Panc1 (cell line): ENCODE measurements at regions not wholly inside any gene's neighbourhood (a gene's known extent, or its start where the extent isn't known, plus 50 kb on each side); places are given as distances from the start of the nearest gene placed in this dataset.

Source experiments
- ATAC-seq: fragments of 200-7000 bp; cut with Tn5 transposase; 2 replicates; pipeline ENCODE4 v1.9.1; 2020; ENCODE audit warnings: mild to moderate bottlenecking, moderate library complexity
- BruUV-seq: library from RNA; stranded (reverse); fragments of 400-500 nt; replicated peaks from 2 replicates; lab custom pipeline; 2021; lab: Mats Ljungman, UMichigan
- CTCF ChIA-PET: fragments of 300-600 bp; sonication (Branson Sonifier 250); formaldehyde crosslinking; loops from one replicate; lab custom pipeline; 2022; ENCODE audit warnings: antibody characterized with exemption; lab: Charles Lee
- POLR2A ChIA-PET: fragments of 300-600 bp; sonication (Branson Sonifier 250); formaldehyde crosslinking; loops from one replicate; lab custom pipeline; 2022; ENCODE audit warnings: antibody characterized with exemption; lab: Charles Lee
- DNase-seq: peaks from one replicate; pipeline ENCODE4 v3.0.0-alpha.2; 2010; ENCODE audit warnings: low read depth, low spot score
- H3K27ac ChIP-seq: 2 replicates; pipeline ENCODE4 v1.5.1; 2011; ENCODE audit warnings: mild to moderate bottlenecking, low read length, inconsistent platforms
- H3K27me3 ChIP-seq: fragments of 200-500 bp; sonication (Bioruptor generic); 2 replicates; pipeline ENCODE4 v1.6.0; 2014; ENCODE audit warnings: low read length, inconsistent platforms; ENCODE audit not compliant: control insufficient read depth, insufficient read depth
- H3K36me3 ChIP-seq: fragments of 200-500 bp; sonication (Bioruptor generic); 2 replicates; pipeline ENCODE4 v1.5.1; 2014; ENCODE audit warnings: inconsistent platforms, mild to moderate bottlenecking, low read length, moderate library complexity; ENCODE audit not compliant: control insufficient read depth, insufficient read depth
- H3K4me1 ChIP-seq: 2 replicates; pipeline ENCODE4 v1.5.1; 2011; ENCODE audit warnings: inconsistent platforms, mild to moderate bottlenecking, low read length, moderate library complexity; ENCODE audit not compliant: control insufficient read depth, insufficient read depth
- H3K4me3 ChIP-seq, 2 experiments: 2 replicates each; pipeline ENCODE4 v1.5.1; 2011 to 2012; ENCODE audit warnings: low read depth in 2 of 2, low read length in 2 of 2, mild to moderate bottlenecking in 2 of 2, inconsistent platforms in 1 of 2, moderate library complexity in 1 of 2
- H3K9me3 ChIP-seq: fragments of 200-500 bp; sonication (Bioruptor generic); 2 replicates; pipeline ENCODE4 v1.5.1; 2014; ENCODE audit warnings: low read depth, mild to moderate bottlenecking, inconsistent platforms, low read length, moderate library complexity; ENCODE audit not compliant: control insufficient read depth, insufficient read depth
- POLR2AphosphoS5 ChIP-seq: IDR thresholded peaks from 2 replicates; pipeline ENCODE4 v1.6.1; 2012; ENCODE audit warnings: mild to moderate bottlenecking, low read depth, low read length, moderate library complexity
- SIN3A ChIP-seq: IDR thresholded peaks from 2 replicates; pipeline ENCODE4 v1.6.1; 2012; ENCODE audit warnings: low read depth, mild to moderate bottlenecking, low read length, moderate library complexity, borderline replicate concordance; ENCODE audit not compliant: insufficient read depth
- TCF7L2 ChIP-seq: IDR thresholded peaks from 2 replicates; pipeline ENCODE4 v1.6.1; 2011; ENCODE audit warnings: mild to moderate bottlenecking, low read depth, low read length, inconsistent platforms
- in situ Hi-C: cut with HindIII; loops from 2 replicates; pipeline ENCODE4 v1.10.0; 2016; ENCODE audit warnings: low sequenced_read_pairs, low pct_unique_long_range_greater_than_20kb
- intact Hi-C: fragments of 100-400 bp; cut with micrococcal nuclease; formaldehyde crosslinking; loops from one replicate; pipeline ENCODE4 v1.10.0; 2022; ENCODE audit not compliant: unreplicated experiment
- TF ChIP-seq, protein P1 (sequence below): fragments of 450-650 bp; IDR thresholded peaks from 2 replicates; pipeline ENCODE4 v1.5.1; 2017; ENCODE audit warnings: mild to moderate bottlenecking
- TF ChIP-seq, protein P2 (sequence below), 2 experiments: IDR thresholded peaks; 2 replicates each; pipeline ENCODE4 v1.6.1; 2011 to 2012; ENCODE audit warnings: low read depth in 2 of 2, control low read depth in 1 of 2, low read length in 1 of 2, mild to moderate bottlenecking in 1 of 2, moderate library complexity in 1 of 2; ENCODE audit not compliant: insufficient read depth in 1 of 2

- intact Hi-C loops (no loop called here), in situ Hi-C loops (no loop called here)
- DNase-seq = no peak
- no peak for ATAC-seq
- Histone ChIP-seq H3K27ac (no peak overlapping the region), H3K9me3 (no peaks in the 10 kb centered on the region), H3K4me1 (no peaks in the 10 kb centered on the region), H3K4me3 (no peak overlapping the region), H3K36me3 (no peaks in the 10 kb centered on the region), H3K27me3 (no peaks in the 10 kb centered on the region)
- BruUV-seq = no TSS peak
- CTCF ChIA-PET = no interaction called here
- POLR2A ChIA-PET = interaction anchor here (0.7 kb wide), 1 partner anchor 168 kb away, joined by 3 read pairs; no protein-coding TSS in a partner anchor
- TF ChIP-seq, protein P1, sequence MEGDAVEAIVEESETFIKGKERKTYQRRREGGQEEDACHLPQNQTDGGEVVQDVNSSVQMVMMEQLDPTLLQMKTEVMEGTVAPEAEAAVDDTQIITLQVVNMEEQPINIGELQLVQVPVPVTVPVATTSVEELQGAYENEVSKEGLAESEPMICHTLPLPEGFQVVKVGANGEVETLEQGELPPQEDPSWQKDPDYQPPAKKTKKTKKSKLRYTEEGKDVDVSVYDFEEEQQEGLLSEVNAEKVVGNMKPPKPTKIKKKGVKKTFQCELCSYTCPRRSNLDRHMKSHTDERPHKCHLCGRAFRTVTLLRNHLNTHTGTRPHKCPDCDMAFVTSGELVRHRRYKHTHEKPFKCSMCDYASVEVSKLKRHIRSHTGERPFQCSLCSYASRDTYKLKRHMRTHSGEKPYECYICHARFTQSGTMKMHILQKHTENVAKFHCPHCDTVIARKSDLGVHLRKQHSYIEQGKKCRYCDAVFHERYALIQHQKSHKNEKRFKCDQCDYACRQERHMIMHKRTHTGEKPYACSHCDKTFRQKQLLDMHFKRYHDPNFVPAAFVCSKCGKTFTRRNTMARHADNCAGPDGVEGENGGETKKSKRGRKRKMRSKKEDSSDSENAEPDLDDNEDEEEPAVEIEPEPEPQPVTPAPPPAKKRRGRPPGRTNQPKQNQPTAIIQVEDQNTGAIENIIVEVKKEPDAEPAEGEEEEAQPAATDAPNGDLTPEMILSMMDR = no peak
- TF ChIP-seq TCF7L2 (no peak), SIN3A (no peak), POLR2AphosphoS5 (no peak)
- TF ChIP-seq, protein P2, sequence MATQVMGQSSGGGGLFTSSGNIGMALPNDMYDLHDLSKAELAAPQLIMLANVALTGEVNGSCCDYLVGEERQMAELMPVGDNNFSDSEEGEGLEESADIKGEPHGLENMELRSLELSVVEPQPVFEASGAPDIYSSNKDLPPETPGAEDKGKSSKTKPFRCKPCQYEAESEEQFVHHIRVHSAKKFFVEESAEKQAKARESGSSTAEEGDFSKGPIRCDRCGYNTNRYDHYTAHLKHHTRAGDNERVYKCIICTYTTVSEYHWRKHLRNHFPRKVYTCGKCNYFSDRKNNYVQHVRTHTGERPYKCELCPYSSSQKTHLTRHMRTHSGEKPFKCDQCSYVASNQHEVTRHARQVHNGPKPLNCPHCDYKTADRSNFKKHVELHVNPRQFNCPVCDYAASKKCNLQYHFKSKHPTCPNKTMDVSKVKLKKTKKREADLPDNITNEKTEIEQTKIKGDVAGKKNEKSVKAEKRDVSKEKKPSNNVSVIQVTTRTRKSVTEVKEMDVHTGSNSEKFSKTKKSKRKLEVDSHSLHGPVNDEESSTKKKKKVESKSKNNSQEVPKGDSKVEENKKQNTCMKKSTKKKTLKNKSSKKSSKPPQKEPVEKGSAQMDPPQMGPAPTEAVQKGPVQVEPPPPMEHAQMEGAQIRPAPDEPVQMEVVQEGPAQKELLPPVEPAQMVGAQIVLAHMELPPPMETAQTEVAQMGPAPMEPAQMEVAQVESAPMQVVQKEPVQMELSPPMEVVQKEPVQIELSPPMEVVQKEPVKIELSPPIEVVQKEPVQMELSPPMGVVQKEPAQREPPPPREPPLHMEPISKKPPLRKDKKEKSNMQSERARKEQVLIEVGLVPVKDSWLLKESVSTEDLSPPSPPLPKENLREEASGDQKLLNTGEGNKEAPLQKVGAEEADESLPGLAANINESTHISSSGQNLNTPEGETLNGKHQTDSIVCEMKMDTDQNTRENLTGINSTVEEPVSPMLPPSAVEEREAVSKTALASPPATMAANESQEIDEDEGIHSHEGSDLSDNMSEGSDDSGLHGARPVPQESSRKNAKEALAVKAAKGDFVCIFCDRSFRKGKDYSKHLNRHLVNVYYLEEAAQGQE (IDR thresholded peaks at IDR 0.05; ENCODE audit: insufficient read depth in 1 of 2, low read depth in 2 of 2, low read length in 1 of 2) = no peak
These were observed 247.4 kb downstream of the GPAM start for GRCh38 chr10:111936143-111936542.

DNA sequence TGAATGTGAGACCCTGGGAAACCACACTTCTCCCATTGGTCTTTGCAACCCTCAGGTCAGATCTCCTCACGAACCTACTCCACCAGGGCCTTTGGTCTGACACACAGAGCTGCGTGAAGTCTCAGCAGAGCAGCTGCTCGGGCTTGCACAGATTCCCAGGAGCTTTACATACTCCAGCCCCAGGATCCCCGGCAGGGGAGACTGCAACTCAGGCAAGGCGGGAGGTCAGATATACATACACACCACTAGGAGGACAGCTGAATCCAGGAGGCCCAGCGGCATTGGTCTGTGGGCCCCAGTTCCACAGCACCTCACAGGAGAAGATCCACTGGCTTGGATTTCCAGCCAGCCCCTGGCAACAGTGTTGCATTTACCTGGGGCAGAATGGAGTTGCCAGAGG is 239.2 kb downstream of the GPAM start:
- no peak overlapping the region for H3K4me3 ChIP-seq
- no peaks in the 10 kb centered on the region for H3K27me3 ChIP-seq
- no peaks in the 10 kb centered on the region for H3K4me1 ChIP-seq
- DNase-seq (no peak), ATAC-seq (no peak)
- CTCF ChIA-PET = no interaction called here
- intact Hi-C loops = no loop called here
- POLR2A ChIA-PET = no interaction called here
- H3K9me3 ChIP-seq = no peaks in the 10 kb centered on the region
- H3K27ac ChIP-seq = no peak overlapping the region
- TF ChIP-seq, protein P2 (IDR thresholded peaks at IDR 0.05; ENCODE audit: insufficient read depth in 1 of 2, low read depth in 2 of 2, low read length in 1 of 2) = no peak
- TF ChIP-seq, protein P1 = no peak
- TF ChIP-seq TCF7L2 (no peak), SIN3A (no peak), POLR2AphosphoS5 (no peak)
- BruUV-seq = no TSS peak
- no peaks in the 10 kb centered on the region for H3K36me3 ChIP-seq
- in situ Hi-C loops = no loop called here
